GM18511 (cell line): ENCODE measurements at regions not wholly inside any gene's neighbourhood (a gene's known extent, or its start where the extent isn't known, plus 50 kb on each side); places are given as distances from the start of the nearest gene placed in this dataset.
"Not testable (repeated sequence)": the region's sequence is repeated elsewhere in the genome, so short reads cannot be mapped to it uniquely, and the experiment has no call there.

Experiments
- ATAC-seq: cut with Tn5 transposase; IDR thresholded peaks from one replicate; pipeline ENCODE4 v1.9.1; 2021; ENCODE audit warnings: mild to moderate bottlenecking, moderate library complexity; ENCODE audit not compliant: unreplicated experiment

- ATAC-seq = no peak
Measured at GRCh38 chr2:53131416-53131815, 636.2 kb upstream of the CHAC2 start.

- peak; percentile 65 for ATAC-seq
Measured at GRCh38 chr2:53130441-53130943, 637.1 kb upstream of the CHAC2 start.

- no peak for ATAC-seq
Measured at GRCh38 chr2:53129851-53130250, 637.8 kb upstream of the CHAC2 start.

- no peak for ATAC-seq
Measured at GRCh38 chr2:53127061-53127650, 640.4 kb upstream of the CHAC2 start.

GRCh38 chr2:53114991-53115390 lies 652.6 kb upstream of the CHAC2 start:
- no peak for ATAC-seq

- ATAC-seq = no peak
Measured at GRCh38 chr2:53114582-53114981, 653.0 kb upstream of the CHAC2 start.

- not testable (repeated sequence) for ATAC-seq
Measured at GRCh38 chr2:53112408-53112807, 655.2 kb upstream of the CHAC2 start.

GRCh38 chr2:53111406-53111805 lies 656.2 kb upstream of the CHAC2 start:
- no peak for ATAC-seq

- ATAC-seq = no peak
Measured at GRCh38 chr2:53111004-53111403, 656.6 kb upstream of the CHAC2 start.

- ATAC-seq = no peak
Measured at GRCh38 chr2:53108246-53108645, 659.4 kb upstream of the CHAC2 start.

- ATAC-seq = no peak
Measured at GRCh38 chr2:53104263-53104662, 663.3 kb upstream of the CHAC2 start.

- ATAC-seq = no peak
Measured at GRCh38 chr2:53103679-53104078, 663.9 kb upstream of the CHAC2 start.

GRCh38 chr2:53098696-53099078 lies 668.9 kb upstream of the CHAC2 start:
- ATAC-seq = no peak

GRCh38 chr2:53096351-53096750 lies 671.3 kb upstream of the CHAC2 start:
- no peak for ATAC-seq

GRCh38 chr2:53095664-53096063 lies 671.9 kb upstream of the CHAC2 start:
- no peak for ATAC-seq

- no peak for ATAC-seq
Measured at GRCh38 chr2:53095227-53095626, 672.4 kb upstream of the CHAC2 start.

GRCh38 chr2:53093355-53093754 lies 674.2 kb upstream of the CHAC2 start:
- ATAC-seq = no peak

- ATAC-seq = no peak
Measured at GRCh38 chr2:53091183-53091582, 676.4 kb upstream of the CHAC2 start.

GRCh38 chr2:53087874-53088461 lies 679.6 kb upstream of the CHAC2 start:
- no peak for ATAC-seq

- no peak for ATAC-seq
Measured at GRCh38 chr2:53087262-53087873, 680.2 kb upstream of the CHAC2 start.

GRCh38 chr2:53077413-53077812 lies 690.2 kb upstream of the CHAC2 start:
- ATAC-seq = no peak

- no peak for ATAC-seq
Measured at GRCh38 chr2:53075760-53076159, 691.8 kb upstream of the CHAC2 start.
